Chondrocyte (in vitro differentiated cells): ENCODE measurements at regions not wholly inside any gene's neighbourhood (a gene's known extent, or its start where the extent isn't known, plus 50 kb on each side); places are given as distances from the start of the nearest gene placed in this dataset.

Experiments used
- DNase-seq: peaks from one replicate; pipeline ENCODE4 v3.0.0; 2021; ENCODE audit warnings: mixed read lengths, low spot score
- H3K27ac Mint-ChIP-seq: one replicate; pipeline ENCODE4 v1.8.0; 2021; ENCODE audit warnings: mild to moderate bottlenecking, moderate library complexity, mixed read lengths; ENCODE audit not compliant: unreplicated experiment
- H3K27me3 Mint-ChIP-seq: 2 replicates; pipeline ENCODE4 v1.8.0; 2021; ENCODE audit warnings: low read depth, mixed read lengths
- H3K36me3 Mint-ChIP-seq: 2 replicates; pipeline ENCODE4 v1.8.0; 2021; ENCODE audit warnings: low read depth, mixed read lengths
- H3K4me1 Mint-ChIP-seq: 2 replicates; pipeline ENCODE4 v1.8.0; 2021; ENCODE audit warnings: low read depth, mild to moderate bottlenecking, mixed read lengths
- H3K4me3 Mint-ChIP-seq: one replicate; pipeline ENCODE4 v1.8.0; 2021; ENCODE audit warnings: mild to moderate bottlenecking, moderate library complexity, mixed read lengths; ENCODE audit not compliant: unreplicated experiment
- H3K9me3 Mint-ChIP-seq: 2 replicates; pipeline ENCODE4 v1.8.0; 2021; ENCODE audit warnings: low read depth, mixed read lengths
- CTCF ChIP-seq: fragments of 200-600 bp; sonication (generic); IDR thresholded peaks from 2 replicates; pipeline ENCODE4 v1.5.0; 2021; ENCODE audit warnings: antibody characterized with exemption, mild to moderate bottlenecking, moderate library complexity

GRCh38 chr7:21092766-21093702 lies 306.3 kb upstream of the SP8 start:
- Mint-ChIP-seq H3K4me1 (no peaks in the 10 kb centered on the region), H3K27ac (no peak overlapping the region), H3K9me3 (peaks cover 3% of the 10 kb centered on the region), H3K27me3 (no peaks in the 10 kb centered on the region), H3K36me3 (no peaks in the 10 kb centered on the region), H3K4me3 (no peak overlapping the region)
- no peak for DNase-seq
- TF ChIP-seq CTCF, result no peak

GRCh38 chr7:21094589-21094988 lies 307.9 kb upstream of the SP8 start:
- peaks cover 3% of the 10 kb centered on the region for H3K9me3 Mint-ChIP-seq
- DNase-seq, result no peak
- no peaks in the 10 kb centered on the region for H3K4me1 Mint-ChIP-seq
- H3K27me3 Mint-ChIP-seq, result no peaks in the 10 kb centered on the region
- H3K36me3 Mint-ChIP-seq, result no peaks in the 10 kb centered on the region
- H3K27ac Mint-ChIP-seq, result no peak overlapping the region
- no peak overlapping the region for H3K4me3 Mint-ChIP-seq
- no peak for TF ChIP-seq CTCF

GRCh38 chr7:21099432-21099831 lies 312.7 kb upstream of the SP8 start:
- DNase-seq, result no peak
- Mint-ChIP-seq H3K4me1 (no peaks in the 10 kb centered on the region), H3K36me3 (no peaks in the 10 kb centered on the region), H3K27me3 (no peaks in the 10 kb centered on the region), H3K9me3 (peaks cover 3% of the 10 kb centered on the region), H3K27ac (no peak overlapping the region), H3K4me3 (no peak overlapping the region)
- no peak for TF ChIP-seq CTCF

- no peak overlapping the region for H3K27ac Mint-ChIP-seq
- no peak for TF ChIP-seq CTCF
- H3K27me3 Mint-ChIP-seq, result no peaks in the 10 kb centered on the region
- peaks cover 3% of the 10 kb centered on the region for H3K9me3 Mint-ChIP-seq
- no peaks in the 10 kb centered on the region for H3K36me3 Mint-ChIP-seq
- H3K4me1 Mint-ChIP-seq, result no peaks in the 10 kb centered on the region
- DNase-seq, result no peak
- no peak overlapping the region for H3K4me3 Mint-ChIP-seq
Measured at GRCh38 chr7:21099955-21100354, 313.3 kb upstream of the SP8 start.

- Mint-ChIP-seq H3K4me1 (no peaks in the 10 kb centered on the region), H3K9me3 (peaks cover 3% of the 10 kb centered on the region), H3K27ac (no peak overlapping the region), H3K36me3 (no peaks in the 10 kb centered on the region), H3K27me3 (no peaks in the 10 kb centered on the region), H3K4me3 (no peak overlapping the region)
- no peak for TF ChIP-seq CTCF
- no peak for DNase-seq
Measured at GRCh38 chr7:21101541-21101940, 314.9 kb upstream of the SP8 start.
